ENCODE measurements at regions not wholly inside any gene's neighbourhood (a gene's known extent, or its start where the extent isn't known, plus 50 kb on each side); places are given as distances from the start of the nearest gene placed in this dataset.
A peak's percentile ranks its signal among the peaks of the same experiment; 100 is the strongest.

DNA sequence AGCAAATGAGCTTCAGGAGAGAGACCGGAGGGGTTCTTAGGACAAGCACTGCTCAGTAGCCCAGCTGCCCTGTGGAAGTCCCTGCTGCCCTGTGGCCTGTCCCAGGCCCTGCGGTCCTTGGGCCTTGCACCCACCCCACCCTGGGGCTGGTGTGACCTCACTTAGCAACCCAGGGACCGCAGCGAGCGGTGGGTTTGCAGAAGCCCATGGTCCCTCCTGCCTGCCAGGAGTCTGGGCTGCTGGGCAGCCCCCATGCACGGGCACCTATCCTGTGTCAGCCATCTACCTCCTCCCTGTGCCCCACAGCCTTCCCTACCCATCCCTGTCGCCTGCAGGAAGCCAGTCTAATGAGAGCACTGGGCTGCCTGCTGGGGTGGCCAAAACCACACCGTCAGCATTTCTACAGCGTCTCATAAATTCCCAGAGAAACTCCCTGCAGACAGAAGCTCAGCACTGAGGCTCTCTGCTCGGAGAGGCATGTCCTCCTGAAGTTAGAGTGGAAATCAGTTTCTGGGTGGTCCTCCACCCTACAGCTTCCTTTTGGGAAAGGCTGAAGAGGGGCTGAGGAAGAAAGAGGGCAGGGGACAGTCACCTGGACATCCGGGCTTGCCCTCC, 231.1 kb upstream of the HS6ST1 start:
- no peak overlapping the region for H3K4me3 ChIP-seq (replicated peaks; ENCODE audit: low read depth, low read length)
- DNase-seq (ENCODE audit: low read depth) = no peak
- TF ChIP-seq, protein P1, sequence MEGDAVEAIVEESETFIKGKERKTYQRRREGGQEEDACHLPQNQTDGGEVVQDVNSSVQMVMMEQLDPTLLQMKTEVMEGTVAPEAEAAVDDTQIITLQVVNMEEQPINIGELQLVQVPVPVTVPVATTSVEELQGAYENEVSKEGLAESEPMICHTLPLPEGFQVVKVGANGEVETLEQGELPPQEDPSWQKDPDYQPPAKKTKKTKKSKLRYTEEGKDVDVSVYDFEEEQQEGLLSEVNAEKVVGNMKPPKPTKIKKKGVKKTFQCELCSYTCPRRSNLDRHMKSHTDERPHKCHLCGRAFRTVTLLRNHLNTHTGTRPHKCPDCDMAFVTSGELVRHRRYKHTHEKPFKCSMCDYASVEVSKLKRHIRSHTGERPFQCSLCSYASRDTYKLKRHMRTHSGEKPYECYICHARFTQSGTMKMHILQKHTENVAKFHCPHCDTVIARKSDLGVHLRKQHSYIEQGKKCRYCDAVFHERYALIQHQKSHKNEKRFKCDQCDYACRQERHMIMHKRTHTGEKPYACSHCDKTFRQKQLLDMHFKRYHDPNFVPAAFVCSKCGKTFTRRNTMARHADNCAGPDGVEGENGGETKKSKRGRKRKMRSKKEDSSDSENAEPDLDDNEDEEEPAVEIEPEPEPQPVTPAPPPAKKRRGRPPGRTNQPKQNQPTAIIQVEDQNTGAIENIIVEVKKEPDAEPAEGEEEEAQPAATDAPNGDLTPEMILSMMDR (IDR thresholded peaks at IDR 0.05; ENCODE audit: low read length, missing control alignments) = no peak

DNA sequence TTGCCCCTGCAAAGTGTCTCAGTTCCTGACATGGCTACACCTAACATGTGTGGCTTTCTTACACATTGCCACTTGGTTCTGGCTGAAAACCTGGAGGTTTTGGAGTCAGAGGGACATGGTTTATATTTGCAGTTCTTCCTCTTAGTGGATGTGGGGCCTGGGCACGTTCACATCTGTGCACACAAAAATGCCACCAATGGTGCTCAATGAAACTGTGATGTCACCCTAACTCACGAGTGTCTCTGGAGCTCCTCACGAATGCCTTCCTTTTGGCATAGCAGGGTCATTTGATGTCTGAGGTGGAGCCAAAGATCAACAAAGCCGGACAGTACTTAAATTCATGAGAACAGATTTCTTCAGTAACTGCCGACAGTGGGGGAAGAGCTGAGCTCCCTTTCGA, 231.7 kb upstream of the HS6ST1 start:
- TF ChIP-seq, protein P1 (IDR thresholded peaks at IDR 0.05; ENCODE audit: low read length, missing control alignments) = no peak
- no peak for DNase-seq (ENCODE audit: low read depth)
- no peak overlapping the region for H3K4me3 ChIP-seq (replicated peaks; ENCODE audit: low read depth, low read length)

DNA sequence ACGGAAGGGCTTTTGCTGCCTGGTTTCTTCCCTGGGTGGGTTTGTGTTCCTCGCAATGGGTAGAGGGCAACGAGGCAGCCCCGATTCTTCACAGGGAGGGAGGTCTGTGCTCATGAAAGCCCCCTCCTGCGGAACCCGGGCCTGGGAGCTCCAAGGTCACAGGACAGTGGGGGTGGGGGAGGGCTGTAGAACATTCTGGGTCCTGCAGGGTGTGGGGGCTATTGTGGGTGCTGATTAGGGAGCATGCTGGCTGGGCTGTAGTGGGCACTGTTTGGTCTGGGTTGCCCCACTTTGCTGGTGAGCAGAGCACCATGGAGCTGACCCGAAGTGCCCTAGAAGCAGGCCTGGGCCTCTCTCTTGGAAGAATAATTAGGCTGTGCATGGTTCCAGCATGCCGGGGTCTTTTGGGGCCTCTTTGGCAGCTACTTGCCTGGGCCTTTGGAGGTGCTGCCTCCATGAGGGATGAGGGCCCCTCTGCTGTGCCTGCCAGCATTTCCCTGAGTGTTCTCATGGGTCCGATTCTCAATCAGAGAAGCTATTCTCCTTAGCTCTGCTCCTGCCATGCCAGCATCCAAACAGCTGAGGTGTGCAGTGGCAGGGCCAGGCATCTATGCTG, 232.2 kb upstream of the HS6ST1 start:
- no peak overlapping the region for H3K4me3 ChIP-seq (replicated peaks; ENCODE audit: low read depth, low read length)
- no peak for DNase-seq (ENCODE audit: low read depth)
- TF ChIP-seq, protein P1 (IDR thresholded peaks at IDR 0.05; ENCODE audit: low read length, missing control alignments) = no peak

DNA sequence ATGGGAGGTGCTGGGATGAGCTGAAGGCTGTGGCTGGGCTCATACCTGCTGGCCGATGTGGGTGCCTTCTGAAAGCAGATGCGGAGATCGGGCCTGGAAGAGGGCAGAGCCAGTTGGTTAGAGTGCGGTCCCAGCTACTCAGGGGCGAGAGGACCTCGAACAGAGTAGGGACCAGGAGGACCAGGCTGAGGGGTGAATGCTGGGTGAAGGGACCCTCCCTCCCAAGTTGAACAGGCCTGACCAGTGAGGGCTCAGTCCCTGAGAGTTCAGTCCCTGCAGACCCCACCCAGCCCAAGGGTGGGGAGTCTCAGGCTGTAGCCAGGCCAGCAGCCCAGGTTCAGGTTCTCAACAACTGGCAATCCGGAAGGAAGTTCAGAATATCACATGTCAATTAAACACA, 232.8 kb upstream of the HS6ST1 start:
- no peak overlapping the region for H3K4me3 ChIP-seq (replicated peaks; ENCODE audit: low read depth, low read length)
- TF ChIP-seq, protein P1 (IDR thresholded peaks at IDR 0.05; ENCODE audit: low read length, missing control alignments) = no peak
- no peak for DNase-seq (ENCODE audit: low read depth)

DNA sequence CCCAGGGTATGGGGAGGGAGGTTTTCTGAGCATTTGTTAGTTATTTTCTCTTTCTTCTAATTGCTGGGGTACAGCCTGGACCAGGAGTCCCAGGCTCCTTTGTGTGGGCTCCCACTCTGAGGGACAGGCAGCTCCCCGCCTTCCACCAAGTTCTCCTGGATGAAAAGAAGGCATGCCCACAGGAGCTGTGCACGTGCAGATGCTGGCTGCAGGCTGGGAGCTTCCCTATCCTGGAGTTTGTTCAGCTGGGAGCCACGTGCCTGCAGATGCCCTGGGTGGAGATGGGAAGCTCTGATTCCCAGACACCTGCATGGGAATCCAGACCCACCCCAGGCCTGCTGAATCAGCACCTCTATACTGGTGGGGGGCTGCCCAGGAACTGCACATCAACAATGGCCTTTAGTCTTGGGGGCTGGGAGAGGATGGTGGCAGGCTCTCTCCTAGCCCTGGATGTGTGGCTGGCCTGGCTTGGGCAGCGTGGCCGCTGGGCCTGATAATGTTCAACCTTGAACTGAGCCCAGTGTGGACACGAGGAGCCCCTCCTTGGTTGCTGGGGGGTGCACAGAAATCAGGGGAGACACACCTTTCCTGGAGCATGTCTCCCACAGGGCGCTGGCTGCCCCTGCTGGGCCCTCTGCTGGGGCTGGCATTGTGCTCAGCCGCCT, 233.6 kb upstream of the HS6ST1 start:
- TF ChIP-seq, protein P1 (IDR thresholded peaks at IDR 0.05; ENCODE audit: low read length, missing control alignments) = no peak
- DNase-seq (ENCODE audit: low read depth) = no peak
- H3K4me3 ChIP-seq (replicated peaks; ENCODE audit: low read depth, low read length) = no peak overlapping the region

DNA sequence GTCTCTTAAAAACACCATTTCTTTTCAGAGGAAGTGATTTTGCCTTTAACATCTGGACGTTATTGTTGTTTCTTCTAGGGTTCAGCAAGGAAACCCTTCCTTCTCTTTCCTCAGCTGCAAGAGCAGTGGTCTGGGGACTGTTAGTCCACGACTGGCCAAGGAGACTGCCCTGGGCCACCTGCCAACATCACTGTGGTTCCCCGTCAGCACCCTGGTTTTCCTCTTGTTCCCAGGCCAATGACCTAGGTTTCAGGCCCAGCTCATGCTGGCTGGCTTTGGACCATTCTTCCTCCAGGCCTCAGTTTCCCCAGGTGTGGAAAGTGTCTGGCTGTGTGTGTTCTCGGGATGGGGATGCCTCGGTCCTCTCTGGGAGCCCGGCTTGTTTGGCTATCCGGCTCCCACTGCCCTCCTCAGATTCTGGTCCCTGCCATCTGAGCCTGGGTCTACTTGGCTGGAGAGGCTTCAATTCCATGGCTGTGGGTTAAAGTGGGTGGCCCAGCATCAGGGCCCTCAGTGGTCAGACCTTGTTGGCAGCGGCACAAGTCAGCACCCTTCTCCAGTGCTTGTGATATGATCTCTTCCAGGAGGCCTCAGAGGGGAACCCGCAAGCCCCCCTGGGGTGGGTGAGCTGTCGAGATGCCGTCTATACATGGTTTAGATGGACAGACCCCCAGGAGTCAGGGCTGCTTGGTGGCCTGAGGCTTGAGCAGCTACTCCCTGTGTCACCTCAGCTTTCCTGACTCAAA, 234.3 kb upstream of the HS6ST1 start:
- TF ChIP-seq, protein P1 (IDR thresholded peaks at IDR 0.05; ENCODE audit: low read length, missing control alignments) = no peak
- DNase-seq (ENCODE audit: low read depth) = peak; percentile 30
- no peak overlapping the region for H3K4me3 ChIP-seq (replicated peaks; ENCODE audit: low read depth, low read length)
